ENCODE measurements at regions not wholly inside any gene's neighbourhood (a gene's known extent, or its start where the extent isn't known, plus 50 kb on each side); places are given as distances from the start of the nearest gene placed in this dataset.

DNA sequence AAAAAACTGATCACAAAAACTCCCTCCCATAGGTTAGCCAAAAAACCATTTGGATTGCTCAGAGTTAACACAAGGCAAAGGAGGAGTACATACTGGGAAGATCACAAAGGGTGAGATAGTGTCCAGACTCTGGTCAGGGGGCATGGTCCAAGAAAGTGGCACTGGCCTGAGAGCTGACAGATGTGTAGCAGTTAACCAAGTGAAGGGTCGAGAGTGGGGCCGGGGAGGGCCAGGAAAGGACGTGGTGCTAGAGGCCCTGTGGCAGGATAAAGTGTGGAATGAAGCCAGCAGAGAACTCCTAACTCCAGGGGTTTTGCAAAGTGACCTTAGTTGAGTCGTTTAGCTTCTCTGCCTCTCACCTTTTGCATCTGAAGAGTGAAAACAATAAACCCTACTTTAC is 290.5 kb downstream of the FOXA2 start:
- TF ChIP-seq, protein P1, sequence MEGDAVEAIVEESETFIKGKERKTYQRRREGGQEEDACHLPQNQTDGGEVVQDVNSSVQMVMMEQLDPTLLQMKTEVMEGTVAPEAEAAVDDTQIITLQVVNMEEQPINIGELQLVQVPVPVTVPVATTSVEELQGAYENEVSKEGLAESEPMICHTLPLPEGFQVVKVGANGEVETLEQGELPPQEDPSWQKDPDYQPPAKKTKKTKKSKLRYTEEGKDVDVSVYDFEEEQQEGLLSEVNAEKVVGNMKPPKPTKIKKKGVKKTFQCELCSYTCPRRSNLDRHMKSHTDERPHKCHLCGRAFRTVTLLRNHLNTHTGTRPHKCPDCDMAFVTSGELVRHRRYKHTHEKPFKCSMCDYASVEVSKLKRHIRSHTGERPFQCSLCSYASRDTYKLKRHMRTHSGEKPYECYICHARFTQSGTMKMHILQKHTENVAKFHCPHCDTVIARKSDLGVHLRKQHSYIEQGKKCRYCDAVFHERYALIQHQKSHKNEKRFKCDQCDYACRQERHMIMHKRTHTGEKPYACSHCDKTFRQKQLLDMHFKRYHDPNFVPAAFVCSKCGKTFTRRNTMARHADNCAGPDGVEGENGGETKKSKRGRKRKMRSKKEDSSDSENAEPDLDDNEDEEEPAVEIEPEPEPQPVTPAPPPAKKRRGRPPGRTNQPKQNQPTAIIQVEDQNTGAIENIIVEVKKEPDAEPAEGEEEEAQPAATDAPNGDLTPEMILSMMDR (IDR thresholded peaks at IDR 0.05) = no peak
- no peak for TF ChIP-seq POLR2AphosphoS5 (IDR thresholded peaks at IDR 0.05)

Measured in breast epithelium (tissue), 3 donors.